ENCODE measurements at regions not wholly inside any gene's neighbourhood (a gene's known extent, or its start where the extent isn't known, plus 50 kb on each side); places are given as distances from the start of the nearest gene placed in this dataset.

DNA sequence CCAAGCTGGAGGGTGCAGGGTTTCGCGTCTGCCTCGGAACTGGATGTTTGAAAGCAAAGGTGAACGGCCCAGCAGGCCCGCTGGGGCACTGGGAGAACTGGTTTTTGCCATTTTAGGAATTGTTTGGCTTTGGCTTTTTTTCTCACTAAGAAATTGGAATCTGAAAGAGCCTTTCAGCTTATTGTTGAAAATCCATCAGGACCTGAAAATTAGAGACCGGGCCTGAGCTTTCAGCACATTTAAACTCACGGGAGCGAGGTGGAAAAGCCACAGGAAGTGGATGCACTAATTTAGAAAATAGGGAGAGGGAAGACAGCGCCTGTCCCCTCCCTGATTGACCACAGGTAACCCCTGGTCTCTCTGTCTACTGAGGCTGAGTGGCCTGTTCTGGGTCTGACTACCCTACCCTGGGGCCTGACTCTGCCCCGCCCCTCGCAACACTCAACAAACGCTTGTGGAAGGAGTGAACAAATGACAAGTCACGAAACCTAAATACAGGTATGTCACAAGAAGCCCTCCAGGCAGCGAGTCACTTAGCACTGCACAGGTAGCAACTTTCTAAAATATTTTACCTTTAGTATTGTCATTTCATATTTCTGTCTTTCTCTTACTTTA is 100.3 kb upstream of the MBOAT2 start:
- DNase-seq, result no peak

DNA sequence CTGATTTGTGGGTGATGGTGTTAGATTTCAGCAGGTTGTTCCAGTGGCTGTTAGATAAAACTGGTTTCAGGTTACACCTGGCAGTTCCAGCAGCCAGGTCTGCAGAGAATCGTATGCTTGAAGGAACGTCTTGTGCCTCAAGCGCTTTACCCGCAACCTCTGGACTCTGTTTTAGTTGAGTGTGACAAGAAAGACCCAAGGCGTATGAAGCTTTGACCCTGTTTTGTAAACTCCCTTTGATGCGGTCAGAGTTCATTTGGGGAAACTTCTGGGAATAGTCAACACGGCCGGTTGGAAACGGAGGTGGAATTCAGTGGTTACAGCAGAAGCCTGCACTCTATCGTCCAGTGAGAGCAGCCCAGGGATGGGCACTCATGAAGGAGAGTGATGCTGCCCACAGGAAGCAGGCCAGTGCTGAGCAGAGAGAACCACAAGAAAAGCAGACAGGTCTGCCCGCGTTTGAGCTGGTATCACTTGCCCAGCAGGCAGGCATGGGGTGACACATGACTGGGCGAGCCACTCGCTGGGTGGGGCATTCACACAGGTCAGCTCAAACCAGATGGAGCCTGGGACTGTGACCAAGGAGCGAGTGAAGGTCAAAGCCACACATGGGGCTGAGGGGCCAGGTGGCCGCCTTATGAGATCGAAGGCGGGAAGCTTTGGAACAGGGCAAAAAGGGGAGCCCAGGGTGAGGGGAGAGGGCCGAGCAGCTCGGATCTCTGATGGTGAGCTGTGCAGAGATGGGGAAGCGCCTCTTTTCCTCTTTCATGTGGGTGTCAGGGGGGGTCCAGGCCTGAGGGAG is 99.6 kb upstream of the MBOAT2 start:
- DNase-seq, result no peak

DNA sequence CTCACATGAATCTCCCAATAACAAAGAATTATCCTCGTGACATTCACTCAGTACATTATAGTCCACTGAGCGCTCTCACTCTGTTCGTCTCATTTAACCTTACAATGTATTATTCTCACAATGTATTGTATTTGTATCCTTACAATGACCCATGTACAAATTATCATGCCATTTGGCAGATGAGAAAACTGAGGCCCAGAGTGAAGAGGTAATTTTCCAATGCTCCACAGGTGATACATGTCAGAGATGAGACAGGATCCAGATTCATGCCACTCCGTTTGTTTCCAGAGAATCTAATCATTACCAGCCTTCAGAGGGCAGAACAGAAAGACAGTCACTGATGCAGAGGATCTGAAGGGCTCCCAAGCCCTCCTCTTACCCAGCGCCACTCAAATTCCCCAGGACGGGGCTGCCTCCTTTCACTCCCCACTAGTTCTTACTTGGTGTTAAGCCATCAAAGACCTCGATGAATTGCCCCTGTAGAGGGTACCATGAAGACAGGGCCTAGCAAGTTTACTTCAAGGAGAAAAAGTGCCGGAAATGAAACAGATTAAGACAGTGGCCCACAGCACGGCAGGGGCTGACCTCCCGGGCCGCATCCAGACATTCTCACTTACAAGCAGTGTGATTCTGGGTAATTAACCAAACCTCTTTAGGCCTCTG is 98.4 kb upstream of the MBOAT2 start:
- DNase-seq, result no peak

DNA sequence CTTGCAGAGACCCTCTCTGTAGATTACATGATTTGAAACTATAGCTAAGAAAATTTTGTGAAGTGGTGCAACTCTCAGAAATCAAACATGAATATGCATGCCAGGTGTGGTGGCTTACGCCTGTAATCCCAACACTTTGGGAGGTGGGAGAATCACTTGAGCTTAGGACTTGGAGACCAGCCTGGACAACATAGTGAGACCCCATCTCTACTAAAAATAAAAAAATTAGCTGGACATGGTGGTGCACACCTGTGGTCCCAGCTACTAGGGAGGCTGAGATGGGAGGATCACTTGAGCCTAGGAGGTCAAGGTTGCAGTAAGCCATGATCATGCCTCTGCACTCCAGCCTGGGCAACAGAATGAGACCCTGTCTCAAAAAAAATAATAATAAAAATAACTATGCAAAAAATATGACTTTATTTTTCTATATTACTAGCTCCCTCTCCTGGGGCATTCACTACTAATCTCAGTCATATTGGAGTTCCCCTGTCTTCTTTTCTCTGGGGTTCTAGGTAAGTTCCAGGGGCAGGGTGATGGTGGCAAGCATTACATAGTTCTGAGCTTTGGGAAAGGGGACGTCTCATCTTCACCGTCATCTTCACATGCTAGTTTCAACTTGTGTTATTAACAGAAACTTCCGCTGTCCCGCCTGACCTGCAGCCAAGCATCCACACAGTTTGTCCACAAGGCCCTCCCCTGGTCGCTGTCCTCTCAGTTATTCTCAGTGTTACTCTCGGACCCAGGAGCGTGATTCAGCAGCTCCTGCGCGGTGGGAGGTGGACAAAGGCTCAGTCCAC is 96.8 kb upstream of the MBOAT2 start:
- no peak for DNase-seq

DNA sequence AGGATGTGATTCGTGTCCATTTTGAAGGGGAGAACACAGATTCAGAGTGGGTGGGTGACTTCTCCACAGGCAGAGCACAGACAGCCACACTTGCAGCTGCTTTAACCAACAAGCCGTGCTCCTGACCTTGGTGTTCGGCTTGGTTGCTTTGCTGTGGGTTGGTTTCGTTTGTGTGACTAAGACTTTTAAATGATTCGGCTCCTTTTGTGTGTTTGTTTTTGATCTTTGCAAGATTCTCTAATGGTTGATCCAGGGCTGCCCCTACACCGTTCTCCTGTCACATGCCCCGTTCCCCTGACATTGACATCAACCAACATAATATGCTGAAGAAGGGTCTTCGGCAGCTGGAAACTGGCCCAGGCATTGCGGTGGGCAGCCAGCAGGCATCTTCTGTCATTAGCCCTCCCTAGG is 95.9 kb upstream of the MBOAT2 start:
- DNase-seq, result no peak

DNA sequence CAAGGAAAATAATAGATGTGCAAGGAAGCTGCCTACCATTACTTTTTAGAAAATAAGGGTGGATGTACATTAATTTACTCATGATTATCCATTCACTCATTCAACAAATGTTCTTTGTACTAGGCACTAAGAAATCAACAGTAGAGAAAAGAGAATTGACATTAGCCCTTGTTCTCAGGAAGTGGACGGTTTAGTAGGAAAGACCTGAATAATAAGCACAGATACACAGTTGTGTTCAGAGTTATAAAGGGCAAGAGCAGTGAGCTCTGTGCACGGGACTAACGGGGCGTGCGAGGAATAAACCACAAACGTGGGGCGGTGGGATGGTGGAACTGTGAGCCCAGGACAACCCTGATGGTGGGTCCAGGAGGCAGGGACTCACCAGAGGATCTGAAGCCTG is 94.4 kb upstream of the MBOAT2 start:
- no peak for DNase-seq

DNA sequence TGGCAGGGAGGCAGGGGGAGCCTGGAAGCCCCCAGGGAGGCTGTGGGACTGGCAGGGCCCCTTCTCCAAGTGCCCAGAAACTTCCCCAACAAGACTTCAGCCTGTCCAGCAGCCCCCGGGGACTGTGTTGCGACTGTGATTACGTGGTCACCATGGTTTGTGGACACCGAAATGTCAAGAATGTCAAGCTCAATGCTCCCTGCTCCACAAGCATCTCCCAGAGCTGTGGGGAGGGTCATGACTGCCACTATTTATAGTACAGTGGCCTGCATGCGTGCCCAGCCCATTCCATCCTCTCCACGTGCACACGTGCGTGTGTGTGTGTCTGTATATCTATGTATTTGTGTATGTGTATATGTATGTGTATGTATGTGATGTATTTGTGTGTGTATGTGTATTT is 93.8 kb upstream of the MBOAT2 start:
- no peak for DNase-seq

DNA sequence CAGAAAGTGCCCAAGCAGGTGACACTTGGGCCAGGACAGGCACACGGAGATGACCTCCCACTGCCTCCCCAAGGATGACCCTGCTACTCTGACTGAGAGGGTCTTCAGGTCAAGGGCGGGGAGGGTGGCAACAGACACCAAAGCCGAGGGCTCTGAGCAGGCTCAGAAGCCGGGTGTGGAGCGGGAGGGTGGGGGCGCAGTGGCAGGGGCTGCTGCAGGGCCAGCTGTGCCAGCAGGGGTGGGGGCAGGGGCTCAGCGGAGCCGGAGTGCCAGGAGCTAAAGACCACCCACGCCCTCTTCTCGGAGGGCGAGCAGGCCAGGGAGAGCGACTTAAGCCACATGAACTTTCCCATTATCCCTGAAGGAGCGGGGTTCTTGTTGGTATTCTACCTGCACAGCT is 93.3 kb upstream of the MBOAT2 start:
- no peak for DNase-seq

DNA sequence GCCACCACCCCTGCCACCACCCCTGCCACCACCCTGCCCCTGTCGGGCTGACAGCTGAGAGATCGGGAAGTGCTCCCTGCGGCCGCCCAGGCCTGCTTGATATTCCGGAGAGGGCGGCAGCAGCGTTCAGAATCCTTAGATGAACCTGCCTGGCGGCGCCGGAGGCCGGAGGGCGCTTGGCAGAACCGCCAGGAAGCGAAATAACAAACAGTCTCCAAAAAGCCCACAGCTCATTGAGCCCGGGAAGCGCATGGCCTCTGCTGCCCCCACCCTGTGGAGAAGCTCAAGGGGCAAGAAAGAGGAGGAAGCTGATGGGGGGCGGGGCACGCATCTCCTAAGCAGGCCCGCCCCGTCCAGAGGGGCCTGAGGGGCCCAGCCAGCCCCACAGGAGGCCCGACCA is 92.2 kb upstream of the MBOAT2 start:
- no peak for DNase-seq

DNA sequence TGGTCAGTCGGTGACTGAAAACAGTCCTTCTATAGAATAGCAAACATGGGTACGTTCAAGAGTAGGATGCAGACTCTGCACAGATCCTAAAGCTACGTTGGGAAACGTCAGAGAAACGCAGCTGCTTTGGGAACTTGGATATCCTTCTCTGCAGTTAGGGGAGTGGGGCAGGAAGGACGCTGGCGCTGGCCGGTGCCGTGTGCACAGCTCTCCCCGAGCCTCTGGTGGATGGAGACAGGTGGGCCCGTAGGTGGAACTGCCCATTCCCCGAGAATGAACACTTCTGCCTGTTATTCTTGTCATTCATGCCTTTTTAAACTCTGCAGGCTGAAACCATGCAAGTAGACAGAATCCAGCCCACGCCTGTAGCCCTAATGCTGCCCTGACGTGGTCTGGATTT is 91.7 kb upstream of the MBOAT2 start:
- no peak for DNase-seq

DNA sequence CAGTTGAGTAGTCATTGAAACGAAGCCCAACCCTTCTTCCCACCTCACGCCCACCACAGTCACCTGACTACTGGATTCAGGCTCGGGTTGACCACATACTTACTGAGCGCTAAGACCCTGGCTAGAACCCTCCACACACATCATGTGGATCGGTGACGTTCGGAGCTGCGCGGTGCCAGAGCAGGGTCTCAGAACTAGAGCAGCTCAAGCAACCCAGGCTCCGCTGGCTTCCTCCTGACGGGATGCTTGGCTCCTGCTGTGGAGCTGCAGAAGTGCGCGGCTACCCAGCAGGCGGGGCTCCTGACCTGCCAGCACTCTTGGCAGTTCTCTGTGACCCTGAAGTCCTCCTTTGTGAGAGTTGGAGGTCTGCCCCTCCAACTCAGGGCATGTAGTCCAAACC is 90.6 kb upstream of the MBOAT2 start:
- no peak for DNase-seq

DNA sequence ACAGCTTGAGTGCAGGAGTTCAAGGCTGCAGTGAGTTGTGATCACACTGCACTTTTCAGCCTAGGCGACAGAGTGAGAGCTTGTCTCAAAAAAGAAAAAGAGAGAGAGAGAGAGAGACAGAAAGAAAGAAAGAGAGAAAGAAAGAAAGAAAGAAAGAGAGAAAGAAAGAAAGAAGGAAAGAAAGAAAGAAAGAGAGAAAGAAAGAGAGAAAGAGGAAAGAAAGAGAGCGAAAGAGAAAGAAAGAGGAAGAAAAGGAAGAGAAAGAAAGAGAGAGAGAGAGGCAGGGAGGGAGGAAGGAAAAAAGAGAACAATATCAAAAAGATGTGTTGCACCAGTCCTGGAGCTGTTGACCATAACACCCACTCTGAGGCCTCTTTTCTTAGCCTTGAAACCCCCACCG is 89.8 kb upstream of the MBOAT2 start:
- no peak for DNase-seq

DNA sequence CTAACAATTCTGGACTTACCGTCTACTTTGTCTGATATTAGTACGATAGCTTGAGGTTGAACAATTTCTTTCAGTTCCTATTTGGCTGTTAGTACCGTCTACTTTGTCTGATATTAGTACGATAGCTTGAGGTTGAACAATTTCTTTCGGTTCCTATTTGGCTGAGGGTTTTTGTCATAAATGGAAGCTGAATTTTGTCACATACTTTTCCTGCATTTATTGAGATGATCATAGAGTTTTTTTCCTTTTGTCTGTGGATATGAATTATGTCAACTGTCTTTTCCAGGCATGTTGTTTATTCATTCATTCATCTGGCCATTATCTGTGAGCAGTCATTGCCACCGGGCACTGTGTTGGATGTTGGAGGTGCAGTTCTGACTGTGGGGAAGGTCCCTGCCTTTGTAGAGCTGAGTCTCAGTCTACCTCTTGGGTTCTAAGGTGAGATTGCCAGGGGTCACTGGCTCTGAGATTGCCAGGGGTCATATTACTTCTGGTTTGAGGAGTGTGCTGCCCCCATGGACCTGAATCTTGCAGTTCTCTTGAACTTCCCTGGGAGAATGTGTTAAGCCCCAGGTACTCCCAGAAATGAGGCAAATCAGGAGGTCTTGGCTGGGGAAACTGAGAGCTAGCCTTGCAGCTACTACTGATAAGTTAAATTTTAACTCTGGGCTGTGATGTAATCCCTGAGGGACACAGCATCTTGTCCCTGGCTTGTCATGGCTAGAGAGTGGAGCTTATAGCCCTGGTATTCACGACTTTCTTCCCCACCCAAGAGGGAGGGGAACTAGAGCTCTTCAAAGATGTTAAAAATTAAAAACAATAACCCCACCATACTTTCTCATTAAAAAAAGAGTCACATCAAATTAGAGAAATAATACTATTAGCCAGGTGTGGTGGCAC is 89.1 kb upstream of the MBOAT2 start:
- no peak for DNase-seq

DNA sequence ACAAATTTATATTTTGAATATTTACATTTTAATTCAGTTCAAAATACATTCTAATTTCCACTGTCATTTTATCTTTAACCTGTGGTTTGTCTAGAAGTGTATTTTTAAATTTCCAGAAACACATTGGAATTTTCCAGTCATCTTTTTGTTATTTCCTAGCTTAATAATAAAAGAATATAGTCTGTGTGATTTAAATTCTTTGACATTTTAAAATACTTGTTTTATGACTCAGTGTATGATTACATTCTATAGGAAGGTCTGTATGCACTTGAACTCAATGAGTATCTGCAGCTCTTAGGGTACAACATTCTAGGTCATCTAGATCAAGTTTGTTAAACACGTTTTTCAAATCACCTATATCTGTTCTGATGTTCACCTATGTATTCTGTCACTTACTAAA is 88.3 kb upstream of the MBOAT2 start:
- DNase-seq, result no peak

DNA sequence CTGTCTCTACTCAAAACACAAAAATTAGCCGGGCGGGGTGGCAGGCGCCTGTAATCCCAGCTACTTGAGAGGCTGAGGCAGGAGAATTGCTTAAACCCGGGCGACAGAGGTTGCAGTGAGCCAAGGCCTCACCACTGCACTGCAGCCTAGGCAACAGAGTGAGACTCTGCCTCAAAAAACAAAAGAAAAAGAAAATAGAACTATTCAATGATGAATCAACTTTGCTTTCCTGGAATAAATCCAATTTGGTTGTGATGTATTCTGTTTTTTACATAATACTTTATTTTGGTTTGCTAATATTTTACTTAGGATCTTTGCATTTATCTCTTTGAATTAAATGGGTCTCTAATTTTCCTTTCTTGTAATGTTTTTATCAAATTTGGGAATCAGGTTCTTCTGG is 86.3 kb upstream of the MBOAT2 start:
- no peak for DNase-seq

DNA sequence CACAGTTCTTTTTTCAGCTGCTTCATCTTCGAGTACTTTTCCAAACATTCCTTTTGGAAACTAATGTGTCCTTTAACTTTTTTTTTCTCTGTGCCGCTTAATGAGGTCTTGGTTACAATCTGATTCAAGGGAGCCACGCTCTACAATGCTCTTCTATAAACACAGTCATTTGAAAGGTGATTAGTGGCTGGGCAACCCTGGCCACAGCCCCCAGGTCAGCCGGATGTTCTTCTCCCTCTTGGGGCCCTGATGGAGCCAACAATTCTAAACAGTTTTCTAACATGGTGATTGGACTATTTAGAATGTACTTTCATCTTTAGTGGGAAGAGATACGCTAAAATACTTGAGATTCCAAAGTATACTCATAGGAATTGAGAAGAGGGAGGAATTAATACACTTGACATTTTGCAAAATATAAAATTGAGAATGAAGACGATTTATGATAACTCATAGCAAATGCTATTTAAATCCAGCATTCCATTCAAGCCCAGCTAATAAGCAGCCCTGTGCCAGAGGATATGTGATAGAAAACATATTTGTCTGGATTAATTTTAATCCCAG is 83.7 kb upstream of the MBOAT2 start:
- no peak for DNase-seq

DNA sequence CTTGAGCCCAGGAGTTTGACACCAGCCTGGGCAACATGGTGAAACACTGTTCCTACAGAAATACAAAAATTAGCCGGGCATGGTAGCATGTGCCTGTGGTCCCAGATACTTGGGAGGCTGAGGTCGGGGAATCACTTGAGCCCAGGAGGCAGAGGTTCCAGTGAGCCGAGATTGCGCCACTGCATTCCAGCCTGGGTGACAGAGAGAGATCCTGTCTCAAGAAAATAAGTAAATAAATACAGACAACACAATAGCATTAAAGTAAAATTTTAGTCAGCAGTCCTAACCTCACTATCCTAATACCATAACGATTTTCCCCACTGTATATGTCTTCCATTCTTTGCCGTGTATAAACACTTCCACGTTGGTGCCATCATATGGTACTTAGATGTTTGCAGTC is 83.0 kb upstream of the MBOAT2 start:
- DNase-seq, result no peak

DNA sequence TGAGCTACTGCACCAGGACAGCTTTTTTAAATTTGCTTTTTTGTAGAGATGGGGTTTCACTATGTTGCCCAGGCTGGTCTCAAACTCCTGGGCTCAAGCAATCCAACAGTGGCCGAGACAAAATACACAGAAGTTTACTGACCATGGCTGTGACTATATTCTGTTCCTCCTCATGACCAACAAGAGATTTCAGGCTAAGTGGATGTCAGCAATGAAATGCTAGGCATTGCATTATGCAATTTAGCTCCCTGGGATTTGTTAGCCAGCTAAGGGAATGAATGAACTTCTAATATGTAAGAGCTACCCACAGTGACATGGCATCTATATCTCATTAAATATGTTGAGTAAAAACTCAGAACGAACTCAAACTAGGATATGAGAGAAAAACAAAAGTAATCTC is 81.9 kb upstream of the MBOAT2 start:
- no peak for DNase-seq

DNA sequence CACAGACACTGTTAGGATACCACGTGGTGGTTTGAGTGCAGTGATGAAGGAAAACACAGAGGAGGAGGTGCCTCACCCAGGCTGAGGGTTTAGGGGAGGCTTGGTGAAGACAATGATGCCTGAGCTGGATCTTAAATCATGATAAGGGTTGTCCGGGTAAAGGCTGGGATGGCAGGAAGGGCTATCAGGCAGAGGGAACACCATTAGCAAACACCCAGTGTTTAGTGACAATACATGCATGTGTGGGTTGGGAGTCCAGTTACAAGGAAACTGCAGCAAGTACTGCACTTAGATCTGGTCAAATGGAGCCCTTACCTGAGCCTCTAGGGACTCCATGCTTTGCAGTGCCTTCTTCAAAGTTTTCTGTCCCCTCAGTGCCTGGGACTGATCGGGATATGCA is 79.8 kb upstream of the MBOAT2 start:
- no peak for DNase-seq

DNA sequence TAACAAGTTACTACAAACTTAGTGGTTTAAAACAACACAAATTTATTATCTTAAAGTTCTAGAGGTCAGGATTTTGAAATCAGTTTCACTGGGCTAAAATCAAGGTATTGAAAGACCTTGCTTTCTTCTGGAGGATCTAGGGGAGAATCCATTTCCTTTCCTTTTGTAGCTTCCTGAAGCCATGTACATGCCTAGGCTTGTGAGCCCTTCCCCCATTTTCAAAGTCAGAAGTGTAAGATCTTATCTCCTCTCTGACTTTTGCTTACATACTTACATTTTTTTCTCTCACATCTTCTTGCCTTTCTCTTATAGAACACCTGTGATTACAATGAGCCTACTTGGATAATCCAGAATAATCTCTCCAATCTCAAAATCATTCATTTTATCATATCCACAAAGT is 78.7 kb upstream of the MBOAT2 start:
- no peak for DNase-seq

DNA sequence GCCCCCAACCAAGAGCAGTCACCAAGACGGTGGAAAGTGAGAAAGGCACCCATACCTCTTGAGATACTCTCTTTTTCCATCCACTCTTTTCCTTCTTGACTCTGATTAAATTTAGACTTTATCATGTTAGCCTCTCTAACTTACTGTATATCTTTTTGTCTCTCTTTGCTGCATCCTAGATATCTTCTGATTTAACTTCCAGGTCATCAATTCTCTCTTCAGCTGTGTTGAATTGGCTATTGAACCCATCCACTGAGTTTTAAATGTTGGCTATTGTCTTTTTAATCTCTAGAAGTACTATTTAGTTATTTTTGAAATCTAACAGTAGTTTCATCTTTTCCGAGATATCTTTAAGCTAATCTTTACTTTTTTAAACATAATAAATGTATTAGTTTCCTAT is 78.3 kb upstream of the MBOAT2 start:
- DNase-seq, result no peak

DNA sequence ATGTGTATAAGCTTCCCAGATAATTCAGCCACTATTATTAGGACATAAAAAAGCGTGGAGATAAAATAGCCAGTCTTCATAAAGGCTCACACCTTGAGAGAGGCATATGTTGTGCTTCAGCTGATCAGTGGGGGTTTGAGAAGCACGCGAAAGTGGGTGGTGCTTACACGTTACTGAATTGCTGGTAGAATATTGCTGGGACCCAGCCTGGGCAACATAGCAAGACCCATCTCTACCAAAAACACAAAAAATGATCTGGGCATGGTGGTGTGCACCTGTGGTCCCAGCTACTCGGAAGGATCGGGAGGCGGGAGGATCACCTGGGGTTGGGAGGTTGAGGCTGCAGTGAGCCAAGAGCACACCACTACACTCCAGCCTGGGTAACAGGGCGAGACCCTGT is 74.9 kb upstream of the MBOAT2 start:
- no peak for DNase-seq
